NCI-H1105 (cell line): ENCODE measurements at regions not wholly inside any gene's neighbourhood (a gene's known extent, or its start where the extent isn't known, plus 50 kb on each side); places are given as distances from the start of the nearest gene placed in this dataset.
A peak's percentile ranks its signal among the peaks of the same experiment; 100 is the strongest.

ENCODE experiments used
- DNase-seq: peaks from one replicate; lab custom pipeline; 2025; lab: John Stamatoyannopoulos, UW

DNA sequence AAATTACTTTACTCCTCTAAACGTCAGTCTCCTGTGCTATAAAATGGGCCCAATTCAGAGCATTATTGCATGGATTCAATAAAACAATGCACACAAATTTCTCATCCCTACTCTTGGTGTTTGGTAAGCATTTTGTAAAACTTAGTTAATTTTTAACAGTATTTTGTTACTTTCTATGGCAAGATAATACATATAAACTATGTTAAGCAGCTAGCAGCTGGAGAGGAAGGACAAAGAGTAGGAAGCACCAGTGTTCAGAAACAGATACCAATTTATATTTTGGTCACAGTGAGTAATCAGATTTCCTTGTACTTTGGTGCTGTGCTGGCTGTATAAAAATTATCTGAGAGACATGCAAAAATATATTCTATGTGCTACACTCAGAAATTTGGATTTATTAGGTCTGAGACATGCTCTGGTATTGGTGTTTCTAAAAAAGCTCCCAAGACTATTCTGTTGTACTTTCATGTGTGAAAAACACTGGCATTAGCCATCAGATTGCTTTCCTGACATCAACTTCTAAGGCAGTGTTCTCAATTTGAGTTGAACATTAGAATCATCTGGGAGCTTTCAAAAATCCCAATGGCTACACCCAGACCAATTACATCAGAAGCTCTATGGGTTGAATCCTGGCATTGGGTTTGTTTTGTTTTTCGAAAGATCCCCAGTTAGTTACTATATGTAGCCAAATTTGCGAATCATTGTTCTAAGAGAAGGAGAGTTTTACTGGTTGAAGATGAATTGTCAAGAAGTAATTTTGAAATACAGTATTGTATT lies 100.3 kb upstream of the C1orf87 start:
- no peak for DNase-seq

- no peak for DNase-seq
Measured at GRCh38 chr1:60173006-60173405, 99.4 kb upstream of the C1orf87 start.

DNA sequence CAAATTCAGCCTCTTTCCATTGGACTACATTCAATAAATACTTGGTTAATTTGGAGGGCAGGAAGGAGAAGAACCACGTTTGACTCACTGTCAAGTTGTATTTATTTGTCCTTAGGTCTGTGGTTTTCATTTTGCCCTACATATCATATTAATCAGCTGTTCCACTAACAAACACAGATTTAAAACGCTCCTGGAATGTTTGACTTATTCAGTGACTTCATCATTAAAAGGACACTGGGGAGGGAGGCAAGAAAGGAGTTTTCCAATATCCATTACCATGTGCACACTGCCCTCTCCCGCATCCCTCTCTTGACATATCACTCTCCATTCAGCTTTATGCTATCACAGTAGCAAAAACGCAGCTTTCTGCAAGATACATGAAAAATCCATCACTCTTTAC lies 98.2 kb upstream of the C1orf87 start:
- DNase-seq: no peak

GRCh38 chr1:60170709-60171108 lies 97.1 kb upstream of the C1orf87 start:
- DNase-seq: no peak

DNA sequence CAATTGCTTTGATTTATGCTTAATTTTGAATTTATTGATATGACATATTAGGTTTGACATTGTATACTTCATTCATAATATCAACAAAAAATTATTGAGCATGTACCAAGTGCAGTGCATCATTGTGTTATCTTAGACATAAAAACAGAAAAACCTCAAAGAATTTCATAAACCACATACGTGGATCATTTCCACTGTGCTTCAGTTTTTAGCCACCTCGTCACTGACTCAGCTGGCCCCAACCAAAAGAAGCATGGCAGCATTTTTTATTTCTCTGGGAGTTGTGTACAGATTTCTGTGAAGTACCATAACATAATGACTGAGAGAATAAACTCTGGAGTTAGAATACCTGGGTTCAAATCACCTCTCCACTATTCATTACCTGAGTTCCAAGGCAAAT lies 95.6 kb upstream of the C1orf87 start:
- DNase-seq: no peak

GRCh38 chr1:60162936-60163335 lies 89.4 kb upstream of the C1orf87 start:
- DNase-seq: no peak

GRCh38 chr1:60160141-60160540 lies 86.6 kb upstream of the C1orf87 start:
- DNase-seq: no peak

GRCh38 chr1:60156371-60156770 lies 82.8 kb upstream of the C1orf87 start:
- no peak for DNase-seq

DNA sequence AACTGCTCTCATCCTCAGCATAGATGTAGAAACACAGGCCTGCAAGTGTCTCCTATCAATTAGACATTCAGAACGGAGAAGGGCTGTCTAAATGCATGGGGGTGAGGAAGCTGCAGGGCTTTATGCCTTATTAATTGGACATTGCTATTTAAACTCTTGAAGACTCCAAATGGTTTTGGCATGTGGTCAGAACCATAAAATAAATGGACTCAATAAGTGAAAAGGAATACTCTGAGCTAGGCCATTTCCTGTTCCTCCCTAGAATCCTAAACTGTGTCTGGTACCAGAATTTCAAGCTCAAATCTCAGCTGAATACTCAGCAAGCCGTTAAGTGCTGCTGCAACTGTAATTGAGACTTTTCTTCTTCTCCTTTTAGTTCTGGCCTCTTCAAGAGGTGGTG lies 80.4 kb upstream of the C1orf87 start:
- DNase-seq: no peak

GRCh38 chr1:60152891-60153290 lies 79.3 kb upstream of the C1orf87 start:
- no peak for DNase-seq

- no peak for DNase-seq
Measured at GRCh38 chr1:60151311-60151710, 77.7 kb upstream of the C1orf87 start.

DNA sequence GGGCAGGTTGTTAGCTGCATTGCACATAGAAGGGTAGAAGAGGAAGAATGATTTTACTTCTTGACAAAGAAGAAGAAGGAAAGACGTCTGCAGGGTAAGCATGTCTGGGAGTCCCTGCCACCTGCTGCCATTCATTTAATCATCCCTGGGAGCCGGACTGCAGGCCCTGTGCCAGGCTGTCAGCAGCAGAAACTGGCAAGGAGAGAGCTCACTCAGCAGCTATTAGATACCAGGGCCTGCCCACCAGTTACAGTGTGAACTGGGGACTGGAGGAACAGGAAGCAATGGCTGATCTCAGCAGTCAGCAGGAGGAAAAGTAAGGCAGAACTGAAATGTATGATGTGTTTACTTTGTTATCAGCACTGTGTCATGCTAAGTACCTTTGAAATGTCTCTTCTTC lies 75.7 kb upstream of the C1orf87 start:
- peak; percentile 75 for DNase-seq

GRCh38 chr1:60146884-60147283 lies 73.3 kb upstream of the C1orf87 start:
- DNase-seq: no peak

GRCh38 chr1:60145771-60146170 lies 72.2 kb upstream of the C1orf87 start:
- no peak for DNase-seq

DNA sequence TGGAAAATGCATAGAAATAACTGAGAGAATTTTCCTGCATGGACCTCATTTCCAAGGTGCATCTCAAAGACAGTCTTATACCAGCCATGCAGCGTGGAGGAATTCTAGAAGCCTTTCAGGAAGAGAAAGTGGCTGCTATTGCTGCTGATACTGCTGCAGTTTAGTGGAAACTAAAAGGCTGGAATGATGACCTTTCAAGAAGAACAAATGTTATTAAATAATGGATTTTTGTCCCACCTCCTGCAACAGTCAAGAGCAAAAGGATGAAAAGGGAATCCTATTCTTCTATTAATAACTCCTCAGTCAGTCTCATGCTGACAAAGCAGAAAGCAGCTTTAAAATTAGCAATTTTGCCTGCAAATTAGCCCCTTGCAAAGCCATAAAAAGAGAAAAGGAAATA lies 68.2 kb upstream of the C1orf87 start:
- DNase-seq: no peak

DNA sequence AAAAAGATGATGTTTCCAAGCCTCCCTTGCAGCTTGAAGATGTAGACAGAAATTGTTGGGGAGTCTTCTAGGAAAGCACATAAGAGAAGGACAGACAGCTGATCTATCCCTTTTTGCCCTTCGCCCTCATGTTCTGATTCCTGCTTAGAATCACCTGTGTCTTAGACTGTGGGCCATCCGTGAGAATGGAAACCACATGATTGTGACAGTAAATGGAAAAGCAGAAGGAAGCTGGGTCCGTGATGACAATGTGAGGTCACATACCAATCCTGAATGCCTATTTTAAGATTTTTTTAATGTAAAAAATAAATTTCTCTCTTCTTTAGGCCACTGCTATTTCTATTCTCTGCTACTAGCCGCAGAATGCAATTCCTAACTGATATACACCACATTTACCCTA lies 67.7 kb upstream of the C1orf87 start:
- DNase-seq: no peak

DNA sequence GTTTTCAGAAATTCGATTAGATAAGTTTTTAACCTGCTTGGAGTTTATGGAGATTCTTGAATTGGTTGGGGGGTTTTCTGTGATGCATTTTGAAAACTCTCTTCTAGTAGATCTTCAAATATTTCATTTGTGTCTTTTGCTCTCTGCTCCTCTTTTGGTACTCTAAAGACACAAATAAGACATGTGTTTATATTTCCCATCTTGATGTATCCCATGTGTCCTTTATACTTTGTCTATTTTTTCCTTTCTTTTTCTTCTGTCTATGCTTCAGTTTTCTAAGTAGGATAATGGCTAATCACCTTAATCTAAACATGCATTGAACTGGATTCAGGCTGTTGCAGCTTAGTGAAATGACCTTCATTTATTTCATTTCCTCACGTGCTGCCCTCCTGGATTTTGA lies 63.8 kb upstream of the C1orf87 start:
- no peak for DNase-seq

GRCh38 chr1:60136395-60136794 lies 62.8 kb upstream of the C1orf87 start:
- DNase-seq: no peak

- DNase-seq: no peak
Measured at GRCh38 chr1:60134716-60135115, 61.1 kb upstream of the C1orf87 start.

GRCh38 chr1:60133848-60134247 lies 60.3 kb upstream of the C1orf87 start:
- no peak for DNase-seq

DNA sequence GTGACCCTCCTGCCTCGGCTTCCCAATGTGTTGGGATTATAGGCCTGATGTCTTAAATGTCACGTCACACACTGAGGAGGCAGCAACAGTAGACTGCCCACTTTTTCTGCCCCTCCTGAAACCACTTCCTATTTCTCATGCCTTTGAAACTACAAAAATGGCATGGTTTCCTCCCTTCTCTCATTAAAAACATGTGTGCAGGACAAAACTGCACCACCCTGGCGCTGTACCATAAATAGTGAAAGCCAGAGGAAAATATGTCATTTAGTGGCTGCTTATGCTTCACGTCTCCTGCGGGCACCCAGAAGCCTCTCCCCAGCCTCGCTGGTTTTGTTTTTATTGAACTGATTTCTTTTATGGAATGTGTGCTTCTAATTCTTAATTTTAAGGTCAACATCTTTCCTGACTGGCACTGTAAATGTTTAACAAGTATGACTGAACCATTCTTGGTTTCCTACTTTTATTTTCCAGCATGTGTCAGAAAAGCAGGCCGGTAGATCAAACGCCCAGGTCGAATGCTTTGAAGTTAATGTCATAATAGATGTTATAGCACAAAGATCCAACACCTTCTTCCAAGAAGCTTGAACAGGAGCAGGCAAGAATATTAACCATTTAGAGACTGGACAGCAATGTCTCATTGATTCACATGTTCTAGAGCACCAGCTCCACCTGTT lies 59.6 kb upstream of the C1orf87 start:
- DNase-seq: no peak

DNA sequence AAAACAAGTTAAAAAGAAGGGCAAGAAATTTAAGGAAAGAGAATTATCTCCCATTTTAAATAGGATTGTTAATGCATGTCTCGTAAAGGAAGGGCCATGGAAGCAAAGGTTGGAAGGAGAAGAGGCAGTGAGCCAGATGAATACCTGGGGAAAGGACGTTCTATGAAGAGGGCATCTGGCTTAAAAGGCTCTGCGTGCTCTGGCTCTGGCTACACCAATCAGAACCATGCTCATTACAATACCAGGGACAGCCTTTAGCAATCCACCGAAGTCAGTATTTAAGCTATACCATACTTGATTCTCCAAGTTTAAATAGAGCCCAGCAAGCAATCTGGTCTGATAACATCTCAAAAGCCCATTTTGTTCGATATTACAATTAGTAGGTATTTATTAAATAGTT lies 58.5 kb upstream of the C1orf87 start:
- no peak for DNase-seq

- DNase-seq: no peak
Measured at GRCh38 chr1:60130703-60131102, 57.1 kb upstream of the C1orf87 start.

DNA sequence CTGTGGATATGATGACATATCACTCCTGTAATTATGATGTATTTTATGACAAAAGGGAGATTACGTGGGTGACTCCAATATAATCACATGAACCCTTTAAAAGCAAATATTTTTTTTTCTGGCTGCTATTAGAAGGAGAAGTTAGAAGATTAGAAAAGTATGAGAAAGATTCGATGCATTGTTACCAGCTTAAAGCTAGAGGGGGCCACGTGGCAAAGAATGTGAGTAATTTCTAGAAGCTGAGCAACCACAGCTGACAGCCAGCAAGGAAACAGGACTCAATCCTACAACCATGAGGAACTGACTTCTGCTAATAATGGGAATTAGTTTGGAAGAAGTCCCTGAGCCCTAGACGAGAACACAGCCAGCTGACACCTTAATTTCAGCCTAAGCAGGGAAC lies 56.3 kb upstream of the C1orf87 start:
- DNase-seq: no peak
